HepG2 (cell line): ENCODE measurements at regions not wholly inside any gene's neighbourhood (a gene's known extent, or its start where the extent isn't known, plus 50 kb on each side); places are given as distances from the start of the nearest gene placed in this dataset.

ENCODE experiments used
- ATAC-seq: fragments of 200-7000 bp; cut with Tn5 transposase; 3 replicates; pipeline ENCODE4 v1.9.1; 2020; ENCODE audit warnings: mild to moderate bottlenecking, moderate library complexity
- BruUV-seq: library from RNA; stranded (reverse); fragments of 400-500 nt; replicated peaks from 2 replicates; lab custom pipeline; 2021; lab: Mats Ljungman, UMichigan
- CTCF ChIA-PET: fragments of 300-600 bp; formaldehyde crosslinking; extraction: SDS; loops from one replicate; lab custom pipeline; 2021; ENCODE audit warnings: low total read pairs, inconsistent platforms, low intra/inter-chr PET ratio; lab: Yijun Ruan, JAX
- POLR2A ChIA-PET: fragments of 350-600 bp; sonication (Branson Sonifier 250); formaldehyde crosslinking; loops from one replicate; lab custom pipeline; 2020; ENCODE audit warnings: antibody characterized with exemption, inconsistent platforms; lab: Yijun Ruan, JAX
- DNase-seq: peaks from one replicate; pipeline ENCODE4 v3.0.0-alpha.2; 2015; ENCODE audit warnings: low spot score
- FAIRE-seq: peaks from 3 replicates; lab custom pipeline; 2011; peaks lifted over from hg19 to GRCh38; lab: Jason Lieb, UNC
- H2AFZ ChIP-seq: one replicate; pipeline ENCODE4 v1.6.1; 2011; ENCODE audit warnings: low read length, inconsistent platforms
- H3K27ac ChIP-seq: fragments of 300-600 bp; 3 replicates; pipeline ENCODE4 v1.8.0; 2011; ENCODE audit warnings: mixed run types, mild to moderate bottlenecking, mixed read lengths, low read length, inconsistent platforms; ENCODE audit not compliant: insufficient read depth; ENCODE audit errors: extremely low read length
- H3K27me3 ChIP-seq, 2 experiments: fragments of 200-600 bp in 1 of 2; 2 replicates in 1 of 2; 3 replicates in 1 of 2; pipeline versions ENCODE4 v1.6.0 to v1.8.0; 2011; ENCODE audit warnings: low read length in 2 of 2, mild to moderate bottlenecking in 2 of 2, moderate library complexity in 2 of 2, inconsistent platforms in 1 of 2; ENCODE audit not compliant: insufficient read depth in 2 of 2, control insufficient read depth in 1 of 2
- H3K36me3 ChIP-seq, 2 experiments: fragments of 200-600 bp in 1 of 2; replicated peaks in 1 of 2; 2 replicates in 1 of 2; 3 replicates in 1 of 2; pipeline versions ENCODE4 v1.5.1 to v1.8.0; 2011; ENCODE audit warnings: low read length in 2 of 2, inconsistent platforms in 1 of 2; ENCODE audit not compliant: insufficient read depth in 2 of 2, control insufficient read depth in 1 of 2
- H3K4me1 ChIP-seq: 2 replicates; pipeline ENCODE4 v1.5.1; 2012; ENCODE audit warnings: low read length, inconsistent platforms; ENCODE audit not compliant: insufficient read depth
- H3K4me2 ChIP-seq: 2 replicates; pipeline ENCODE4 v1.6.0; 2011; ENCODE audit warnings: low read depth, low read length, inconsistent platforms
- H3K4me3 ChIP-seq, 3 experiments: fragments of 200-600 bp in 1 of 3; sonication (generic), shearing (Covaris generic) in 1 of 3; replicated peaks in 1 of 3; 2 replicates each; pipeline ENCODE4 v1.5.1; 2011 to 2016; ENCODE audit warnings: low read length in 3 of 3, inconsistent platforms in 2 of 3, low read depth in 2 of 3, mild to moderate bottlenecking in 2 of 3, control low read depth in 1 of 3, mixed read lengths in 1 of 3; ENCODE audit not compliant: insufficient read depth in 1 of 3
- H3K79me2 ChIP-seq: one replicate; pipeline ENCODE4 v1.6.1; 2011; ENCODE audit warnings: low read length, inconsistent platforms; ENCODE audit not compliant: insufficient read depth
- H3K9ac ChIP-seq: 2 replicates; pipeline ENCODE4 v1.6.0; 2011; ENCODE audit warnings: mild to moderate bottlenecking, low read depth, low read length, inconsistent platforms; ENCODE audit not compliant: insufficient read depth
- H3K9me3 ChIP-seq: 2 replicates; pipeline ENCODE4 v1.5.1; 2012; ENCODE audit warnings: mild to moderate bottlenecking, low read length
- H4K20me1 ChIP-seq: 2 replicates; pipeline ENCODE4 v1.6.0; 2011; ENCODE audit warnings: inconsistent platforms, mild to moderate bottlenecking, low read length, moderate library complexity; ENCODE audit not compliant: insufficient read depth
- CREB1 ChIP-seq, 2 experiments: fragments of 450-650 bp in 1 of 2; IDR thresholded peaks; 2 replicates each; pipeline ENCODE4 v1.6.1; 2016 to 2017; ENCODE audit warnings: control low read depth in 1 of 2, mild to moderate bottlenecking in 1 of 2, missing compliant biosample characterization in 1 of 2, missing genetic modification characterization in 1 of 2
- ISL2 ChIP-seq: sonication (generic); formaldehyde crosslinking; IDR thresholded peaks from 2 replicates; pipeline ENCODE4 v1.5.0; 2020; ENCODE audit warnings: missing genetic modification reagents
- NR2F1 ChIP-seq, 2 experiments: fragments of 450-650 bp in 1 of 2; formaldehyde crosslinking in 1 of 2; IDR thresholded peaks; 2 replicates each; pipeline versions ENCODE4 v1.5.0 to v1.6.1; 2016 to 2020; ENCODE audit warnings: mild to moderate bottlenecking in 1 of 2, missing compliant biosample characterization in 1 of 2, missing genetic modification reagents in 1 of 2, moderate library complexity in 1 of 2
- RXRA ChIP-seq: sonication (generic); formaldehyde crosslinking; IDR thresholded peaks from 2 replicates; pipeline ENCODE4 v1.5.1; 2020; ENCODE audit warnings: missing genetic modification reagents
- WGBS: methylation state at CpG from one replicate; pipeline ENCODE4 v1.1.6; 2017; ENCODE audit warnings: low lambda C conversion rate; 5-methylcytosine and 5-hydroxymethylcytosine counted together
- in situ Hi-C: cut with HindIII; loops from 2 replicates; pipeline ENCODE4 v1.10.0; 2017; ENCODE audit warnings: low pct_unique_long_range_greater_than_20kb; ENCODE audit not compliant: extremely low pct_ligation_motif_present
- intact Hi-C: fragments of 100-400 bp; cut with micrococcal nuclease; formaldehyde crosslinking; loops from one replicate; pipeline ENCODE4 v1.10.0; 2022; ENCODE audit not compliant: unreplicated experiment
- TF ChIP-seq, protein P1 (sequence below): sonication (generic); formaldehyde crosslinking; IDR thresholded peaks from 2 replicates; pipeline ENCODE4 v1.5.0; 2020; ENCODE audit warnings: mild to moderate bottlenecking, missing genetic modification reagents
- TF ChIP-seq, protein P2 (sequence below): sonication (generic); formaldehyde crosslinking; IDR thresholded peaks from 2 replicates; pipeline ENCODE4 v1.5.1; 2020; ENCODE audit warnings: mild to moderate bottlenecking, missing genetic modification reagents, borderline replicate concordance

DNA sequence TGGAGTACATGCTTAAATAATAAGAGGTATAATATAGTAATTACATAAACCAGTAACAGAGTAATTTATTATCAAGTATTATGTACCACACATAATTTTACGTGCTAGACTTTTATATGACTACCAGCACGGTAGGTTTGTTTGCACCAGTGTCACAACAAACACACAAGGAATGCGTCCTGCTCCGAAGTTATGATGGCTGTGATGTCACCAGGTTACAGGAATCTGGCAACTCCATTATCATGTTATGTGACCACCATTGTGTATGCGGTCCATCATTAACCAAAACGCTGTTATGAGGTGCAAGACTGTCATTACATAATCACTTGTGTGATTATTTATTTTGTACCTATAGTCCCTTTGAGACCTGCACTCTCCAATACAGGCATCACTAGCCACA, 235.2 kb upstream of the PMEPA1 start:
- WGBS: 28% methylated on average over 6 of the region's 6 CpGs
- ChIA-PET CTCF (no interaction called here), POLR2A (no interaction called here)
- H3K27me3 ChIP-seq: peaks cover 1 to 33% of the 10 kb centered on the region in 2 experiments; a peak in 3 of 5 replicates
- H3K4me3 ChIP-seq: no peak overlapping the region
- 0 out of 2 replicates have a peak, but pooled peaks cover 4% of the 10 kb centered on the region for H3K4me1 ChIP-seq
- H3K9me3 ChIP-seq: no peaks in the 10 kb centered on the region
- H3K9ac ChIP-seq: no peak overlapping the region
- no peak overlapping the region for H3K27ac ChIP-seq
- no TSS peak for BruUV-seq
- no peak overlapping the region for H3K4me2 ChIP-seq
- in situ Hi-C loops: no loop called here
- DNase-seq (no peak), FAIRE-seq (no peak), ATAC-seq (no peak)
- no peak overlapping the region for H2AFZ ChIP-seq
- H3K79me2 ChIP-seq: no peaks in the 10 kb centered on the region
- H3K36me3 ChIP-seq: no peaks in the 10 kb centered on the region
- TF ChIP-seq RXRA (CRISPR knock-in tag) (no peak), NR2F1 (CRISPR knock-in tag; IDR thresholded peaks at IDR 0.05) (no peak), CREB1 (IDR thresholded peaks at IDR 0.05) (peak; percentile 81), CREB1 (CRISPR knock-in tag; IDR thresholded peaks at IDR 0.05) (no peak)
- TF ChIP-seq, protein P1, sequence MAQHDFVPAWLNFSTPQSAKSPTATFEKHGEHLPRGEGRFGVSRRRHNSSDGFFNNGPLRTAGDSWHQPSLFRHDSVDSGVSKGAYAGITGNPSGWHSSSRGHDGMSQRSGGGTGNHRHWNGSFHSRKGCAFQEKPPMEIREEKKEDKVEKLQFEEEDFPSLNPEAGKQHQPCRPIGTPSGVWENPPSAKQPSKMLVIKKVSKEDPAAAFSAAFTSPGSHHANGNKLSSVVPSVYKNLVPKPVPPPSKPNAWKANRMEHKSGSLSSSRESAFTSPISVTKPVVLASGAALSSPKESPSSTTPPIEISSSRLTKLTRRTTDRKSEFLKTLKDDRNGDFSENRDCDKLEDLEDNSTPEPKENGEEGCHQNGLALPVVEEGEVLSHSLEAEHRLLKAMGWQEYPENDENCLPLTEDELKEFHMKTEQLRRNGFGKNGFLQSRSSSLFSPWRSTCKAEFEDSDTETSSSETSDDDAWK (CRISPR knock-in tag): no peak
- intact Hi-C loops: no loop called here
- no peaks in the 10 kb centered on the region for H4K20me1 ChIP-seq

DNA sequence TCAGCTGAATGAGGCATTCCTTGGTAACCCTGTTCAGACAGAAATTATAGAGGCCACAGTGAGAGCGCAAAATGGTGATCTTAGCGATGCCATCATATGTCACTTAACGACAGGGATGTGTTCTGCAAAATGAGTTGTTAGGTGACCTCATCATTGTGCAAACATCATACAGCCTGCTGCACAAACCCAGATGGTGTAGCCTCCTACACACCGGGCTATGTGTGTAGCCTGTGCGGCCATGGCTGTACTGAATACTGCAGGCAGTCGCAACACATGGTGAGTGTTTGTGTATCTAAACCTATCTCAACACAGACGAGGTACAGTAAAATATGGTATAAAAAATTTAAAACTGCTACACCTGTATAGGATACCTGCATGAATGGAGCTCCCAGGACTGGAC, 234.1 kb upstream of the PMEPA1 start:
- no peak overlapping the region for H3K9ac ChIP-seq
- DNase-seq: no peak
- no peak for ATAC-seq
- CTCF ChIA-PET: no interaction called here
- no TSS peak for BruUV-seq
- in situ Hi-C loops (no loop called here), intact Hi-C loops (no loop called here)
- 62% methylated on average over 7 of the region's 7 CpGs for WGBS
- no peak for TF ChIP-seq ISL2 (CRISPR knock-in tag)
- TF ChIP-seq, protein P2, sequence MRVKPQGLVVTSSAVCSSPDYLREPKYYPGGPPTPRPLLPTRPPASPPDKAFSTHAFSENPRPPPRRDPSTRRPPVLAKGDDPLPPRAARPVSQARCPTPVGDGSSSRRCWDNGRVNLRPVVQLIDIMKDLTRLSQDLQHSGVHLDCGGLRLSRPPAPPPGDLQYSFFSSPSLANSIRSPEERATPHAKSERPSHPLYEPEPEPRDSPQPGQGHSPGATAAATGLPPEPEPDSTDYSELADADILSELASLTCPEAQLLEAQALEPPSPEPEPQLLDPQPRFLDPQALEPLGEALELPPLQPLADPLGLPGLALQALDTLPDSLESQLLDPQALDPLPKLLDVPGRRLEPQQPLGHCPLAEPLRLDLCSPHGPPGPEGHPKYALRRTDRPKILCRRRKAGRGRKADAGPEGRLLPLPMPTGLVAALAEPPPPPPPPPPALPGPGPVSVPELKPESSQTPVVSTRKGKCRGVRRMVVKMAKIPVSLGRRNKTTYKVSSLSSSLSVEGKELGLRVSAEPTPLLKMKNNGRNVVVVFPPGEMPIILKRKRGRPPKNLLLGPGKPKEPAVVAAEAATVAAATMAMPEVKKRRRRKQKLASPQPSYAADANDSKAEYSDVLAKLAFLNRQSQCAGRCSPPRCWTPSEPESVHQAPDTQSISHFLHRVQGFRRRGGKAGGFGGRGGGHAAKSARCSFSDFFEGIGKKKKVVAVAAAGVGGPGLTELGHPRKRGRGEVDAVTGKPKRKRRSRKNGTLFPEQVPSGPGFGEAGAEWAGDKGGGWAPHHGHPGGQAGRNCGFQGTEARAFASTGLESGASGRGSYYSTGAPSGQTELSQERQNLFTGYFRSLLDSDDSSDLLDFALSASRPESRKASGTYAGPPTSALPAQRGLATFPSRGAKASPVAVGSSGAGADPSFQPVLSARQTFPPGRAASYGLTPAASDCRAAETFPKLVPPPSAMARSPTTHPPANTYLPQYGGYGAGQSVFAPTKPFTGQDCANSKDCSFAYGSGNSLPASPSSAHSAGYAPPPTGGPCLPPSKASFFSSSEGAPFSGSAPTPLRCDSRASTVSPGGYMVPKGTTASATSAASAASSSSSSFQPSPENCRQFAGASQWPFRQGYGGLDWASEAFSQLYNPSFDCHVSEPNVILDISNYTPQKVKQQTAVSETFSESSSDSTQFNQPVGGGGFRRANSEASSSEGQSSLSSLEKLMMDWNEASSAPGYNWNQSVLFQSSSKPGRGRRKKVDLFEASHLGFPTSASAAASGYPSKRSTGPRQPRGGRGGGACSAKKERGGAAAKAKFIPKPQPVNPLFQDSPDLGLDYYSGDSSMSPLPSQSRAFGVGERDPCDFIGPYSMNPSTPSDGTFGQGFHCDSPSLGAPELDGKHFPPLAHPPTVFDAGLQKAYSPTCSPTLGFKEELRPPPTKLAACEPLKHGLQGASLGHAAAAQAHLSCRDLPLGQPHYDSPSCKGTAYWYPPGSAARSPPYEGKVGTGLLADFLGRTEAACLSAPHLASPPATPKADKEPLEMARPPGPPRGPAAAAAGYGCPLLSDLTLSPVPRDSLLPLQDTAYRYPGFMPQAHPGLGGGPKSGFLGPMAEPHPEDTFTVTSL (CRISPR knock-in tag): no peak
- POLR2A ChIA-PET: no interaction called here
- no peaks in the 10 kb centered on the region for H4K20me1 ChIP-seq
- FAIRE-seq: no peak
- no peaks in the 10 kb centered on the region for H3K36me3 ChIP-seq
- peaks cover 1 to 34% of the 10 kb centered on the region in 2 experiments; a peak in 3 of 5 replicates for H3K27me3 ChIP-seq
- no peaks in the 10 kb centered on the region for H3K9me3 ChIP-seq
- no peak overlapping the region for H3K4me2 ChIP-seq
- no peaks in the 10 kb centered on the region for H3K79me2 ChIP-seq
- H3K4me3 ChIP-seq: no peak overlapping the region
- no peak overlapping the region for H3K27ac ChIP-seq
- H3K4me1 ChIP-seq: 0 out of 2 replicates have a peak, but pooled peaks cover 4% of the 10 kb centered on the region
- H2AFZ ChIP-seq: no peak overlapping the region
